Stimulated activated CD4-positive, alpha-beta T cell treated with anti-CD3 and anti-CD28 coated beads, Interleukin-2, amount 100 ng/mL, for 4 hours (primary cell): ENCODE measurements at regions not wholly inside any gene's neighbourhood (a gene's known extent, or its start where the extent isn't known, plus 50 kb on each side); places are given as distances from the start of the nearest gene placed in this dataset.
"Not testable (repeated sequence)": the region's sequence is repeated elsewhere in the genome, so short reads cannot be mapped to it uniquely, and the experiment has no call there.

Source experiments
- DNase-seq: peaks from one replicate; pipeline ENCODE4 v3.0.0-alpha.2; 2020; ENCODE audit warnings: low read depth

DNA sequence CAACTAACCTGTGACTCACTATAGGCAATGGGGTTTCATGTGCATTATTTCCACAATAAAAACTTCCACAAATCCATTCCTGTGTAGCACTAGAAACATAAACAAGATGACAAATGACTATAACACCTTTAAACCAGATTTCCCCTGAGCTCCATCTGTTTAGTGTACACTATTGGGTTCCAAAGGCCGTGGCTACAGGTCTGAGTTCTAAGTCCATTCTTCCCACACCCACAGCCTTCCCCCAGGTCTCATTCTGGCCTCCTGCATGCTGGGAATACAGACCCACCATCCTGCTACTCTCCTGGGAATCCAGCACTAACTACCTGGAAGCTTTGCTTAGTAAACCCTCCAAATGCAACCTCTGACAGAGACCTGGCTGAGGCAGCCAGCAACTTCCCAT lies 460.2 kb downstream of the RPIA start:
- DNase-seq: not testable (repeated sequence)

DNA sequence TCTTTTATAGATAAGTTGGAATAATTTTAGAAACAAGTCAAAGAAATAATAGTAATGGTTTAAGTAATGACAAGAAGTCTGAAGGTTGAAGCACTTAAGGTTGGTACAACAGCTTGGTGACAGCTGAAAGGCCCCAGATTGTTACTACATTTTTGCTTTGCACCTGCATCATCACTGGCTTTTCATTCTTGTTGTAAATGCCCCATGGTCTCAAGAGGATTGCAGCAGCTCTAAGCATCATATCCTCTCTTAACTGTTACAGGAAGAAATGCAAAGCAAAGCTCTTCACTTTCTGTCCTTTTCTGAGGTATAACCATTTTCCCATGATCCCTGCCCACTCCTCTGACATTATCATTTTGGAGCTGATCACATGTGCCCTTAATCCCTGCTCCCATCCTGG lies 461.0 kb downstream of the RPIA start:
- DNase-seq: not testable (repeated sequence)

DNA sequence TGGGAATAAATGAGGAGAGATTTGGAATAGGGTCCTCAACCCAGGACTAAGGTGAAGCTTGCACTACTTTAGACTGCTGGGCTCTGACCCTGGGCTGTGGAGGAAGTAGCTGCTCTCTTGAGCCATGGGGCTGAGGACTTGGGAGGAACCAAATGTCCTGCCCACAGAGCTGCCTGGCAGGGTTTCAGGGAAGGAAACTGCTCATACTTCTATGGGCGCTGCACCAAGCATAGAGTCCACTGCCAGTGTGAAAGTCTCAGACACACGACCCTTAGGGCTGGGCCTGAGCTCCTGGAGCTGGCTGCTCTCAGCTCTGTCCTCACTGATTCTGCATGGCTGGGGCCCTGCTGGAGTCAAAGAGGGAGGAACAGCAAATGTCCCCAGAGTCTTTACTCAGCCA lies 461.7 kb downstream of the RPIA start:
- not testable (repeated sequence) for DNase-seq

- DNase-seq: not testable (repeated sequence)
These were observed 462.8 kb downstream of the RPIA start for GRCh38 chr2:89154247-89154682.

DNA sequence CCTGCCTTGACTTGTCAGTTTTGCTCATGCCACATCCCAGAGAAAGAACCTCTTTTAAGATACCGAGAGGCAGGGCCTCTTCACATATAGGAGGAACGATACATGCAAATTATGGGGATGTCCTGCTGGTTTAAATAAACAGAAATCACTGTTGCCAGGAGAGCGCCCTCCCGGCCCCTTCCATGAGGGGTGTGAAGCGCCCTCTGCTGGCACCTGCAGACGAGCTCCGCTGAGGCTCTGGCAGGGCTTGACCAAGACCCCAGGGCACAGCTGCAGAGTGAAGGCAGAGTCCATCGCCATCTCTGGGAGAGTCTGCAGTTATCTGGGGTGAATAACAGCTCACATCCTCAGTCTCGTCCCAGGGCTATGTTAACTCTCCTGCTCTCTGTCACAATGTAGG lies 468.8 kb downstream of the RPIA start:
- not testable (repeated sequence) for DNase-seq

DNA sequence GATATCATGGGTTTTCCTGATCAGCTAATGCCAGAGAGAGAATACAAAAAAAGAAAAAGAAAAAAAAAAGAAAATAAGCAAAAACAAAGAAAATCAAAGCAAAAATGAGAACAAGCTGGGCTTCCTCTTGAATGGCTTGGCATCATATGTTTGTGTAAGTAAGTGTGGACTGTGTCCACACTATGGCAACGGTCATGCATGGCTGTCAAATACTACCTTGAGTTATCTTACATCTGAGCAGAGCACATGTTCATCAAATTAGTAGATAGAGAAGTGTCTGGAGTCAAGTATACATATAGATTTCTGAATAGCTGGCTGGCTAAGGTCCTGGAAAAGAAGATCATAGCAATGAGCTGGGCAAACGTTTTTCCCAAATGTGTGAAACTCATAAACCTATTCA lies 470.2 kb downstream of the RPIA start:
- DNase-seq: not testable (repeated sequence)

DNA sequence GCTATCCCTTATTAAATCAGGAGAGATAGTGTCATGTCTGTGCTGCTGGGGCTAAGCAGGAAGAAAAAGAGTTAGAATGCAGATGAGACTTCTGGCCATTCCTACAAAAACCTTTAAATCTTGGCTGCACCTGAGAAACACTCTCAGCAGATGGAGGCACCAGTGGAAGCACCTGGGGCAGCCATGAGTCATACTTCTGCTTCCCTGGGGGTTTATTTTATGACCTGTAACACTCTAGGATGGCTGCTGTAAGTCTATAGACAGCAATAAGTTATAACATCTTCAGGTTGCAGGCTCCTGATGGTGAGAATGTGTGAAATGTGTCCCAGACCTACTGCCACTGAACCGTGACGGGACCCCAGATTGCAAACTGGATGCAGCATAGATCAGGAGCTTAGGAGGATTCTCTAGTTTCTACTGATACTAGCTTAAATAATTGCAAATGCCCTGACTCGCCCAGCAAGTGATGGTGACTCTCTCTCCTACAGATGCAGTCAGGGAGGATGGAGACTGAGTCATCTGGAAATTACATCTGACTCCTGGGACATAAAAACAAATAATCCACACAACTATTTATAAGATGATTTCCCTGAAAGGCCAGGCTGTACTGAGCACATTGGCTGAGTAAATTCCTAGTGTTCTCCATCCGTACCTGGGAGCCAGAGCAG lies 479.2 kb downstream of the RPIA start:
- DNase-seq: not testable (repeated sequence)

- not testable (repeated sequence) for DNase-seq
These were observed 479.7 kb downstream of the RPIA start for GRCh38 chr2:89171174-89171519.

GRCh38 chr2:89177004-89177403 lies 485.5 kb downstream of the RPIA start:
- DNase-seq: not testable (repeated sequence)

DNA sequence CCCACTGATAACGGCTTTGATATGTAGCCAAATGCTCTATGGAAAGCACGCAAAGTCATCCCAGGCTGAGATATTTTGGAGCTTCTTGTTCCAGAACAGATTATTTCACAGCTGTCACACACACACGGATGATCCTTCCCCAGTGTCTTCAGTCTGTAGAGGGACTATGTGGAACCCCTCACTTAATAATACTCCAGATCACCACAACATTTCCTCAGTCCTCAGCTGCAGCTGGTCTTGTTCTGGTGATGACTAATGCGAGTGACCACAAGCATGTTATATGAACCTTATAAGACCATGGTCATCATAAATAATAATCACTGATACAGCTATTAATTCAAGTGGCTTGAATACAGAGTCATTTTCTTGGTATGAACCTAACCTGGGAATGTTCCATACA lies 490.7 kb downstream of the RPIA start:
- not testable (repeated sequence) for DNase-seq

DNA sequence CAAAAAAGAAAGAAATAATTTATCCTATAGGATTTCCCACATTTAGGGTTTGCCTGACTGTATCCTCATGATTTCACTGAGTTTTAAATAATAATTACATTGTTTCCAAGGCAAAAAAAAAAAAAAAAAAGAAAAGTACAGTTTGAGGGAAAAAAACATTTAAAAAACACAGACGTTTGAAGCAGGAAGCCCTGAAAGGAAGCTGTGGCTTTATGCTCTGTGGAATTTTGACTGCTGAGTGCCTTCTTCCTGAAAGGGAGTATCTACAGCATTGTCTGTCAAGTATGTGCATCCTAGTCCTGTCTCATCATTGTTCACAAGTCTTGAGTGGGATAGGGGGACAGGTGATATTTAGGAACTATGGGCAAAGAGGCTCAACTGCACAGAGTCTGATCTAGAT lies 493.3 kb downstream of the RPIA start:
- not testable (repeated sequence) for DNase-seq

GRCh38 chr2:89195636-89196251 lies 504.3 kb downstream of the RPIA start:
- not testable (repeated sequence) for DNase-seq

DNA sequence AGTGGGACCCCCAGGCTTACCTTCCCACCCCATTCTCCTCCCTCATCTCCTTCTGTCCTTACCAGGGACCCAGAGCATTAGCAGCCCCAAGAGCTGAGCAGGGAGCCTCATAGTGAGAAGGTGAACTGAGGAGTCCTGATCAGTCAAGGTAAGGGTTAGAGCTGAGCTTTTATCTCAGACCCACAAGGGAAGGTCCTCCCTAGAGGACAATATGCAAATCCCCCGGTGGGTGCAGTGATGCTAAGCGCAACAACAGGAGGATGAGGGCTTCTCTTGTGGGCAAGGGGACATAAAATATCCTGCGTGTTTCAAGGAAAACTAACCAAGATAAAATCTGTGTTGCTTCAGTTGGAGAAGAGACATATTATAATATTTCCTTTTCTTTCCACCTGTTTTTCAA lies 505.2 kb downstream of the RPIA start:
- DNase-seq: not testable (repeated sequence)

DNA sequence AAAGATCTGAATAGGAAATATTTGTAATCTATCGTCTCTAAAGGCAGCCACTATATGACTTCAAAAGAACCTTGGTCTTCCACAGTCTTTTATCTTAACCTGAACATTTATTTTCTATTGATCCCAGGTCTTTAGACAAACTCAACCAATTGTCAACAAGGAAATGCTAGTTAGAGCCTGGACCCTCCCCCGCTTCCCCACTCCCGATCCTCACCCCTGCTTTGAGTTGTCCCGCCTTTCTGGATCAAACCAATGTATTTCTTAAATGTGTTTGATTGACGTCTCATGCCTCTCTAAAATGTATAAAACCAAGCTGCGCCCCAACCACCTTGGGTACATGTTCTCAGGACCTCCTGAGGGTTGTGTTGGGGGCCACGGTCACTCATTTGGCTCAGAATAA lies 506.6 kb downstream of the RPIA start:
- not testable (repeated sequence) for DNase-seq

GRCh38 chr2:89199453-89200246 lies 508.2 kb downstream of the RPIA start:
- not testable (repeated sequence) for DNase-seq

DNA sequence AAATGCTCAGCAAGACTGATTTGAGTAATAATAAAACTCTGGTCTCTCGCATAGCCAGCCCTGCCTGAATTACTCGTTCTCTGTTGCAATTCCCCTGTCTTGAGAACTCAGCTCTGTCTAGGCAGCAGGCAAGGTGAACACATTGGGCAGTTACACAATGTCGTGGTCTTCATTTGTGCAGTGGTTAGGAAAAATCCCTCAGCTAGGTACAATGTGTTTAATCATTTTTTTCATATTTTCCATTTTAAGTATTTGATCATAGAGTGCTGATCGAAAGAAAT lies 508.7 kb downstream of the RPIA start:
- DNase-seq: not testable (repeated sequence)

DNA sequence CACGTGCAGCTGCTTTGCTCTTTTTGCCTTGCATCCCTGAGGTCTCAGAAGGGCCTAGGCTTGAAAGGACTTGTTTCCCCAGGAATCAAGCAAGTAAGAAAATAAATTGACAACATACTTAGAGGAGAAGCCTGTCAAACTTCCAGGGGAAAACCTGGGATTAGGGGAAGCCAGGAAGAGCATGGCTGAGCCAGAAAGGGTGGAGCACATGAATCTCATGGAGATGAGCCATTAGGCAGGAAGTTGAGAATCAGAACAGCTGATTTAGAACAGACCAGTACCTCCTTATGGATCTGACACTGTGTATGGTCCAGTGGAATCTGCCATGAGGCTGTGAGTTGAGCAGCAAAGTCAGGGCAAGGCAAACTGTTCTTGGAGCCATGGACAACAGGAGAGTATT lies 511.0 kb downstream of the RPIA start:
- DNase-seq: not testable (repeated sequence)

GRCh38 chr2:89205153-89205552 lies 513.7 kb downstream of the RPIA start:
- DNase-seq: not testable (repeated sequence)

DNA sequence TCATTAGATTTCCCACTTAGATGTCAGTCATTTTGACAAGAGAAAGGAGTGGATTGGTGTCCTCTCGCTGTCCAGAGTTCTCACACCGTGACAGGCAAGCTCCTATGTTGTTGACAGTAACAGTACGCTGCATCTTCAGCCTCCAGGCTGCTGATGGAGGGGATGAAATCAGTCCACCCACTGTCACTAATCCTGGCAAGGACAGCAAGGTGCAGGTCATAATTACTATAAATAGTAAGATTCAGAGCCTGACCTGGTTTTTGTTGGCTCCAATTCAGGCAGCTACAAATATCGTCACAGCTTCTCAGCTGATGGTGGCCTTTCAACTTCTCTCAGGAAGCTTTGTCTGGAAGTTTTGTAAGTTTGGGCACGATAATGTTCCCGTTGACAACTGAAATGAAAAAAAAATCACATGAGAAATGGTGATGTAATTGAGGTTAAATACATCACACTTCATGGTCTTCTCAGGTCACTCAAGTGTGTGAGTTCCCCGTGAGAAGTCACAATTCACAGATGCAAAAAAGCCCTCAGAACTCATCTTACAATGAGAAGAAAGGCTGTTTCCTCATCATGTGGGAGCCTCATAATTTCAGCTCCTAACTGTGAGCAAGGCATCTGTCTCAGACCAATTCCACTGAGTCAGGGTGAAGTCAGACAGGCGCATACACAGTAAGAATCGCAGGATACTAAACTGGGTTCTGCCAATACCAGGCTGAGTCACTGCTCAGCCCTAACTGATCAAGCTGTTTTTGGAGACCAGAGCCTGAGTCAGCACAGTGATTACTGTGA lies 516.9 kb downstream of the RPIA start:
- DNase-seq: not testable (repeated sequence)

DNA sequence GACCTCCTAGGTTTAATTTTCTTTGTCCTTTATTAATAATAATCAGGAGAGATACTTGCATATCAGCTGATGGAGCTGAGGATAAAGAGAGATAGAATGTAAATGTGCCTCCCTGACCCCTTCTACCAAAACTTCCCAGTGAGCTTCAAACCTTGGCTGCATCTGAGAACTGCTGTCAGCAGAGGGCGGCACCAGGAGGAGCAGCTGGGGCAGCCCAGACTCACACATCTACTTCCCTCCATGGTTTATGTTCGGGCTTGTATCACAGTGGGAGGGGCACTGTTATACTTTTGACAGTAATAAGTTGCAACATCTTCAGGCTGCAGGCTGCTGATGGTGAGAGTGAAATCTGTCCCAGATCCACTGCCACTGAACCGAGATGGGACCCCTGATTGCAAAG lies 521.7 kb downstream of the RPIA start:
- not testable (repeated sequence) for DNase-seq

- not testable (repeated sequence) for DNase-seq
These were observed 522.3 kb downstream of the RPIA start for GRCh38 chr2:89213811-89214210.

- not testable (repeated sequence) for DNase-seq
These were observed 530.0 kb downstream of the RPIA start for GRCh38 chr2:89221474-89221873.
